Stimulated activated CD4-positive, alpha-beta T cell treated with anti-CD3 and anti-CD28 coated beads, Interleukin-4, amount 100 ng/mL, for 4 hours (primary cell): ENCODE measurements at regions not wholly inside any gene's neighbourhood (a gene's known extent, or its start where the extent isn't known, plus 50 kb on each side); places are given as distances from the start of the nearest gene placed in this dataset.
"Not testable (repeated sequence)": the region's sequence is repeated elsewhere in the genome, so short reads cannot be mapped to it uniquely, and the experiment has no call there.

Source experiments
- DNase-seq, 2 experiments: peaks; one replicate each; pipeline ENCODE4 v3.0.0-alpha.2; 2020

GRCh38 chr17:77562361-77562760 is 396.1 kb upstream of the TNRC6C start:
- not testable (repeated sequence) for DNase-seq

- DNase-seq = no peak
These were observed 394.9 kb upstream of the TNRC6C start for GRCh38 chr17:77563439-77564102.

DNA sequence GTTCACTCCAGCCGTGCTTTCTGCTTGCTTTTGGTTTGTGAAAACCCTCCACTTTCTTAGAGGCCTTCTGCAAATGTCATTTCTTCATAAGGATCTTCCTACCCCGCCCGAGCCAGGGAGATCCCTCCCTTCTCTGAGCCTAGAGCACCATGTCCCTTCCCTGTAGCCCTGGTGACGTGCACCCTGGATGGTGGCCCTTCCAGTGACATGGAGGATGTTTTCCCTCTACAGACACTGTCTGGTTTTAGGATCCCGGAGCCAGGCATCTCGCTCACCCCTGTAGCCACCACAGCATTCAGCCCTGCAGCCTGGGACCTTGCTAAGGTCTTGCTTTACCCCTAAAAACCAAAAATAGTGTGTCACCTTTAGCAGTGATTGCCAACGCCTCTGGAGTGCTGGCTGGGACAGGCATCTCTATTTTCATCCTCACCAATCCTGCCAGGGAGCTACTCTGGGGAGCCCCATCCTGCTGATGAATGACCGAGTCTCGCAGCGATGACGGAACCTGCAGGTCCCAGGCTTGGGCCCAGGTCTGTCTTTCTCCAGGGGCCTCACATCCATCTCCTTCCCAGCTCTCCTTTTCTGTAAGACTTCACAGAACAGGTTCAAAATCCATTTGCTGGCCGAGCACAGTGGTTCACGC is 394.1 kb upstream of the TNRC6C start:
- DNase-seq = no peak

DNA sequence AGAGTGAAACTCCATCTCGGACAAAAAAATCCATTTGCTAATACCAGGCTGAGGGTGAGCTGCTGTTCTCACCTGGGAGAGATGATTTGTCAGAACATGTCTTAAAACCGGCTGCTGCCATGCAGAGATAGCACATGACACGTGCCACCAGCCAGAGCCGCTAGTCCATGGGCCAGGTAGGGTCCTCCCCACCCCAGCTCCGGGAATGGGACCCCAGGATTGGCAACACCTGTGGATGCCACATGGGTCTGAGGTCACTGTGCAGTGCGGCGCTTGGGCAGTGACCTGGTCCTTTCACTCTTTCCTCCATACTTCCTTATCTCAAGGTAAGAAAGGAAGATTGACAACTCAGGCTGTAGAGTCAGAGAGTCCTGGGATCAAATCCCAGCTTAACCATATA is 393.3 kb upstream of the TNRC6C start:
- no peak for DNase-seq

DNA sequence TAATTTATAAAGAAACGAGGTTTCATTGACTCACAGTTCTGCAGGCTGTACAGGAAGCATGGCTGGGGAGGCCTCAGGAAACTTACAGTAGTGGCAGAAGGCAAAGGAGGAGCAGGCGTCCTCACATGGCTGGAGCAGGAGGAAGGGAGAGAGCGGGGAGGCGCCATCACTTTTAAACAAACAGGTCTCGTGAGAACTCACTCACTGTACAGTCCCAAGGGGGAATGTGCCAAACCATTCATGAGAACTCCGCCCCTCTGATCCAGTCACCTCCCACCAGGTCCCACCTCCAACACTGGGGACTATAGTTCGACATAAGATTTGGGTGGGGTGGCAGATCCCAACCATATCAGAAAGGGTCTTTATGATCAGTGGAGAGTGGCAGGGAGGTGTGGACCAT is 392.4 kb upstream of the TNRC6C start:
- no peak for DNase-seq

DNA sequence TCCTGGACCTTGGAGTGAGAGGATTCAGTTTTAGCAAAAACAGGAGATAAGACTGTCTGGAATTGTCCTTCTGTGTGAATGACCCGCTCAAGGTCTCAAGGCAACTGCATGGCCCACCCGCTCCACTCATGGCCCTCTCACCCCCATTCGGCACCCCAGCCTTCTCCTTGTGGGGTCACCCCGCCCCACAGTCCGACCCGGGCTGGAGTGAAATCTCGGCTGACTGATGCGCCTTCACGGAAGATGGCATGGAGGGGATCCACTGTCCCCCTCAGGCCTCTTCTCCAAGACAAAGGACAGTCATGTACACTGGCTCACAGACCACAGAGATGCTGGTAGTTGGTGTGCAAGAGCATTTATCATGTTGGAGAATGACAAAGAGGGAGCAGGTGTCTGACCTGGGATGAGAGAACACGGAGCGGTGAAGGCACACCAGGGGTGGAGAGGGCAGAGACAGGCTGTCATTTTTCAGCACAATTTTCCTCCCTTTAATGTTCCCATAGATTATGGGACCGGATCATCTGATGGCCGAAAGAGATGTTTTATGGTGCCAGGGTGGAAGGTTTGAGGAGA is 391.9 kb upstream of the TNRC6C start:
- DNase-seq = no peak

DNA sequence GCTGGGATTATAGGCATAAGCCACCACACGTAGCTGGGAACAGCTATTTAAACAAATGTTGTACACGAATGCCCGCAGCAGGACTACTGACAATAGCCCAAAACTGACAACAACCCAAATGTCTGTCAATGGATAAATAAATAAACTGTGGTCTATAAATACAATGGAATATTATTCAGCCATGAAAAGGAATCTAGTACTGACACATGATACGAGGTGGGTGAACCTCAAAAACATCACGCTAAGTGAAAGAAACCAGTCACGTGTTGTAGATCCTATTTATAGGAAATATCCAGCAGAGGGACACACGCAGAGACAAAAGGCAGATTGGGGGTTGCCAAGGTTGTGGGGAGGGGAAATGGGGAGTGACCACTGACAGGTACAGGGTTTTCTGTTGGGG is 390.0 kb upstream of the TNRC6C start:
- DNase-seq = no peak

DNA sequence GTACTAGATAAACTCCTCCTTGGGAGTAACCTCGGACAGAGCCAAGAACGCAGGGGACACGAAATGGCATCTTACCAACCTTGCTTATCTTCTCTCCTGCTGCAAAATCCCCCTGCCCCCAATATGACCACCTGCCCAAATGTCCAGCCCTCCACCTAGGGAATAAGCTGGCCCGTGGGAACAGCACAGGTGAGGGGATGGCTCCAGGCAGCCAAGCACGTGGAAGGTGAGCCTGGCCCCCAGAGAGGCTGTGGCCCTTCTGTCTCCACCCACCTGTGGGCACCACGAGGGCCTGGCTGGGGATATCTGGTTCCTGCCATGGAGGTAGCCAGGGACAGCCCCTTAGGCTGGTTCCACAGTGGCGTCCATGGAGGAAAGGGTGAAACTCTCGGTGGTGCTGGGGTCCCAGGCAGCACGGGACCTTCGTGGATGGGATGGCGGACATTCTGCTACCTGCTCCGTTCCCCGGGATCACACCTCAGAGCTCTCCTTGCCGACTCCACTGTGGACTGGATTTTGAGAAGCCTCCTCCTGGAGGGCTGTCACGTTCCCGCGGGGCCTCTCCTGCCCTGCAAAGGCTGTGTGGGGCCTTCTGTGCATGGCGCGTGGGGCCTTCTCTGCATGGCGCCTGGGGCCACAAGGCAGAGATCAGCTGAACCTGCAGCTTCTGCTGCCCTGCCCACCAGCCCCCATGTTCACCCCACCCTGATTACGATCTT is 388.5 kb upstream of the TNRC6C start:
- DNase-seq = no peak

- DNase-seq = no peak
These were observed 388.0 kb upstream of the TNRC6C start for GRCh38 chr17:77570565-77570898.

DNA sequence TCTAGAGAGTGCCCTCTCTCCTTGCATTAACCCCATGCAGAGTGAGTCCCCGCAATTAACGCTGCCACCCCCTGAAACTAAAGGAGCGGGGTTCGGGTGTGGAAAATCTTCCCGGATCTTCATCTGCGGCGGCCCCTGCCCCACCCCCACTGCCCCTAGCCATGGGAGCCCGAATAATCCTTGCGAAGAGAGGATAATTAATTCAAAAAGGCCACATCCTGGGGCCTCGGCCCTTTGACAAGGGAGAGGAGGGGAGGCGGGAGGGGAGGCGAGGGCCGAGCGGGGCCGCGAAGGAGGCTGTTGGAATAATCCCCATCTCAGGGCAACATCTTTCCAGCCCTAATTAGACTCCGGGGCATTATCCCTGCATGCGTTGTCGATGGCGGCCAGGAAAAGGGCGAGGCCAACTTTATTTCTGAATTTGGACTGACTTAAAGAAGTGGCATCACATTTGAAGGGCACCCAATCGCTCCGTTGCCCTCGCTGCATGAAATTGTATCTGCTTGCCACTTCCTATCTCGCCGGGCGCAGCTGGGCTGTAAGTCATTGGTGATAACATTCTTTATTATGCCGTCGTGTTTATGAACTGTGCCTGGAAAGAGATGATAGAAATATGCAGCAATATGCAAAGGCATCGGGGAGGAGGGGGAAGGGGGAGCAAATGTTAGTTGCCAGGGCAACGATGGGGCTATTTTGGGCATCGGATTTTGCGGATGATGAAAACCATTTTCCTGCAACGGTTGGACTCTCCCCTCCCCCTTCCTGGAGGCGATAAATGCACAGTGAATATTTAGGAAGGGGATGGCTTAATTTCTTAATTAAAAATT is 387.1 kb upstream of the TNRC6C start:
- no peak for DNase-seq

DNA sequence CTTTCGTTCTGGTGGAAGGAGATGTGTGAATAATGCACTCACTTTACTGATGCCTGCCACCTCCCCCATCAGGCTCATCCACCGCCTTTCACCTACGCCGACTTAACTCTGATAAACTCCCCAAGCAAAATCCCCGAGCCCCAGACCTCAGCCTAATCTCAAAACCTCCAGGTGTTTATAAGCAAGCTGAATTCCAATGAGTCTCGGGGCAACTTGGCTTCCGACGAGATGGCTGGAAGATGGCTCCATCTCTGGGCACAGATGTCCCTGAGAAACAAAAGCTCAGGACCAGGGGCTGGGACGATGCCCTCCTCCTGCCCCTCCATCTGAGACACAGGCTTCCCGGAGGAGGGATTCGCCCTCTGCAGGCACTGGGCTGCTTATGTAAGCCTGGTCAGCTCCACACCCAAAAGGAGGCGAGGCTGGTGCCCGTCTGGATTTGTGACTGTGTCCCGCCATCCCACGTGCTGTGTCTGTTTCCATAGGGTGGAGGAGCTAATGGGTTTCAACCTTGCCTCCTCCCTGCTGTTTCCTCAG is 386.4 kb upstream of the TNRC6C start:
- DNase-seq = no peak

GRCh38 chr17:77572851-77573250 is 385.7 kb upstream of the TNRC6C start:
- no peak for DNase-seq

DNA sequence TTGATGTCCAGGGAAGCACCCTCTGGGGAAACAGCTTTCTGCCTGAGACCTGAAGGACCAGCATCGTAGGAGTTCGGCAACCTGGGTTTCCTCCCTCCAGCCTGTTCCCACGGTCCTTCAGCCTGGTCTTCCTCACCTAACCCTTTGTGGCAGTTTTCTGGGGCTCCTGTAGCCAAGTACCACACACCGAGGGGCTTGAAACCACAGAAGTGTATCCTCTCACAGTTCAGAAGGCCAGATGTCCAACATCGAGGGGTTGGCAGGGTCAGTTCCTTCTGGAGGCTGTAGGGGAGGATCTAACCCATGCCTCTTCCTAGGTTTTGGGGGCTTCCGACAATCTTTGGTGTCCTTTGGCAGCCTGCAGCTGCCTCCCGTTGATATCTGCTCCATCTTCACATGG is 381.0 kb upstream of the TNRC6C start:
- DNase-seq = no peak

- no peak for DNase-seq
These were observed 379.4 kb upstream of the TNRC6C start for GRCh38 chr17:77579131-77579530.

- DNase-seq = no peak
These were observed 378.8 kb upstream of the TNRC6C start for GRCh38 chr17:77579682-77580081.

DNA sequence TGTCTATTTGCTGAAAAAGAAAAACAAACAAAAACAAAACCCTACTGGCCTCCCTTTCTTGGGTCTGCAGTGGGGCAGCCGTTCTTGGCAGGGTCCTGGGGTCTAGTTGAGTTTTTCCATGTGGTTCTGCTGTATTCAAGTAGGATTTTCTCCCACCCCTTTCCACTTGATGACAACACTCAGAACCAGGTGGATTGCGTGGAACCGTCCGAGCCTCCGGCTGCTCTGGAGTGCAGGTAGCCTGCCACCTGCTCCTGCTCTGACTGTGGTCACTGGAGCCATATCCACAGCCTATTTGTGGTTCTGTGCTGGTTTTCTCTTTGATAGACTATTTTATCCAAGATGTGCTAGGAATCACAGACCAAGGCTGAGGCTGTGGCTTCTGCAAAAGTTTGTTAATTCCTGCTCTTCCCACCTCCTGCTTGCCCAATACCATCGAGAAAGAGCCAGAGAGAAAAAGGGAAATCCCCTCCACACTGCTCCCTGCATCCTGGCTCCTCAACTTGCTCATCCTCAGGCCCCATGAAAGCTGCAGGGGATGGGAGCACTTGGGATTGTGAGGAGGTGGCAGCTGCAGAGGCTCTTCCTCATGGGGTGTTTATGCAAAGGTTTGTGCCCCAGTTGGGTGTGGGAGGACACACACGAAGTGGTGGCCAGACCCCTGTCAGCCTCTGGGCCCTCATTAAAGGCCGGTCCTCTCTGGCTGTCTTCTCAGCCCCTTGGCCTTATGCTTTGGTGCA is 377.8 kb upstream of the TNRC6C start:
- DNase-seq = no peak

GRCh38 chr17:77581480-77581879 is 377.0 kb upstream of the TNRC6C start:
- DNase-seq = no peak

GRCh38 chr17:77585142-77585860 is 373.2 kb upstream of the TNRC6C start:
- no peak for DNase-seq

DNA sequence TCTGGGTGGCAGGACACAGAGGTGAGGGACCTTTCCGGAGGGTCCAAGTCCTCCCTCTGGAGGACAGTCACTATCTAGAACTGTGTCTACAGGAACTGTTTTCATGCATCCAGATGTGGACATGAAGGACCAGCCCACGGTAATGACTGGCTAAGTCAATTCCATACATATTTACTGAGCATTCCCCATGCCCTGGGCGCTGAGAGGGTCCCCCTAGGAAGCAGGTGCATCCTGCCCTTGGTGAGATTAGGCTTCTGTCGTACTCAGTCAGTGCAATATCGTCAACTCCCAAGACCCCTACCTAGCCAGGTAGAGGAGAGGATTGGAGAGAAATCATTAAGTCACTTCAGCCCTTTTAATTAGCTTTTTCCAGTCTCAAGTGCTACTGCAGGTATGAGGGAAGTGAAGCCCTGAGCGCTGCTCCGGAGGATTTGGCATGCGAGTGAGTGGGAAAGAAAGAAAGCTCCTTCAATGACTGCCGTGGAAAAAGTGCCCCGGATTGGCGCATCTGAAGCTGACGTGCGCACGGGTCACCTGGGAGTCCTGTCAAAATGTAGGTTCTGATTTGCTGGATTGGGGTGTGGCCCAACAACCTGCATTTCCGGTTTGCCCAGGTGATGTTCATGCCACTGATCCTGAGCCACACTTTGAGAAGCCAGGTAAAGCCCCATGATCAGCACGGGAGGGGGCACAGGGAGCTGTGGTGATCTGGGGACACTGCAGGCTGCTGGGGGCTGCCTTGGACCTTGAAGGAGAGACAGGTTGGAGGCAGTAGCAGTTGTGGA is 367.4 kb upstream of the TNRC6C start:
- no peak for DNase-seq

DNA sequence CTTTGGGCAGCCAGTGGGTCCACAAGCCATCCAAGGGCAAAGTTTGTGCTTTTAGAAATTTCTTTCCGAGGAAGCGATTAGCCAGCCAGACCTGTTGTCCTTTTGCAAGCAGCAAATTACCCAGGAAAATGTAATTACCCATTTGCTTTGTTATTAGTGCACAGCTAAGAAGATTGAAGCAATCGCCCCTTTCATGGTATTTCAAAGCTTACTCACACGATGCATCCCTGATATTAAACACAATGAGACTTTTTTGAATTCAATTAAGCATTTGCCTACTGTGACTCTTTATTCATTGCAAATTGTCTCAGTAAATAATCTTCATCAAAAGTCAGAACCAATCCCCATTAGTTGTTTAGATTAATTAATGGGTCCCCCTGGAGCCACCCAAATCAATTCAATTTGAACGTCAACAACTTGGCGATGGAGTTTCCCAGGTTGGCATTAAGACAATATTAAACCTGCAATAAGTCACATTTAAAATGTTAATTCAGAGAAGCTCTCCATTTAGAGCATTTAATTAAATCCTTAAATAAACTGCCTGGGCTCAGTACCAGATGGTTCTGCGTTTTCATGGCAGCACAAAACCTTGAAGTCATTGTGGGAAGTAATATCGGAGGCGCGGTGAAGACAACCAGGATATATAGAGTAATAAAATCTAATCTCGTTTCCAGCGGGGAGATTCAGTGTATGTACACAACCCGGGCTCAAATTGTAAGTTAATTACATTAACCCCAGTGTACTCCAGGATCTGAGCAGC is 366.2 kb upstream of the TNRC6C start:
- DNase-seq = no peak
